ENCODE measurements at regions not wholly inside any gene's neighbourhood (a gene's known extent, or its start where the extent isn't known, plus 50 kb on each side); places are given as distances from the start of the nearest gene placed in this dataset.

GRCh38 chr18:72181241-72181764 lies 362.8 kb downstream of the CBLN2 start:
- no peaks in the 10 kb centered on the region for H3K36me3 ChIP-seq (ENCODE audit: control insufficient read depth, insufficient read depth, low read length)
- FAIRE-seq: no peak
- no peak for TF ChIP-seq CTCF (IDR thresholded peaks at IDR 0.05; ENCODE audit: insufficient read depth, low read length, severe bottlenecking)
- H3K4me3 ChIP-seq (ENCODE audit: low read depth, low read length): no peak overlapping the region
- H3K27me3 ChIP-seq (ENCODE audit: control insufficient read depth, insufficient read depth, low read length): no peaks in the 10 kb centered on the region
- DNase-seq (ENCODE audit: low read depth): peak; percentile 35

DNA sequence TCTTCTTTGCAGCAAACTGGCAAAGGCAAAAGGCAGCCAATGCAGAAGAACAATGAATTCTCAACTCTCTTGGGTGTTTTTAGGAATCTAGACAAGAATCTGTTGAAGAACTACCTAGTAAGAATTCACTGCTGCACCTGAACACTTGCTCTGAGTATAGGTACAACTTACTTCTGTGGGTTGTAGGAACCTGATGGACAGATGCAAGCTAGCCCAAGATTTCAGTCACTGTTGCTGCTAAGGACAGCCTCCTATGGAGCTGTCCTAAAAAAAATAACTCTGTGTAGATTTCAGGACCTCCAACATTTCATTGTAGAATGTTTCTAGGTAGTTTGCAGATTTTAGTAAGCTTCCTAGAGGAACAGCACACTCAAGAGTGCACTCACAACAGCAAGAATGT lies 363.5 kb downstream of the CBLN2 start:
- DNase-seq (ENCODE audit: low read depth) (no peak), FAIRE-seq (no peak)
- TF ChIP-seq CTCF (IDR thresholded peaks at IDR 0.05; ENCODE audit: insufficient read depth, low read length, severe bottlenecking): no peak
- Histone ChIP-seq H3K36me3 (ENCODE audit: control insufficient read depth, insufficient read depth, low read length) (no peaks in the 10 kb centered on the region), H3K4me3 (ENCODE audit: low read depth, low read length) (no peak overlapping the region), H3K27me3 (ENCODE audit: control insufficient read depth, insufficient read depth, low read length) (no peaks in the 10 kb centered on the region)

- no peak for TF ChIP-seq CTCF (IDR thresholded peaks at IDR 0.05; ENCODE audit: insufficient read depth, low read length, severe bottlenecking)
- H3K4me3 ChIP-seq (ENCODE audit: low read depth, low read length): no peak overlapping the region
- FAIRE-seq (no peak), DNase-seq (ENCODE audit: low read depth) (peak; percentile 18)
- H3K27me3 ChIP-seq (ENCODE audit: control insufficient read depth, insufficient read depth, low read length): no peaks in the 10 kb centered on the region
- H3K36me3 ChIP-seq (ENCODE audit: control insufficient read depth, insufficient read depth, low read length): no peaks in the 10 kb centered on the region
These were observed 369.0 kb downstream of the CBLN2 start for GRCh38 chr18:72174972-72175649.

GRCh38 chr18:72171596-72171995 lies 372.5 kb downstream of the CBLN2 start:
- Histone ChIP-seq H3K4me3 (ENCODE audit: low read depth, low read length) (no peak overlapping the region), H3K36me3 (ENCODE audit: control insufficient read depth, insufficient read depth, low read length) (no peaks in the 10 kb centered on the region), H3K27me3 (ENCODE audit: control insufficient read depth, insufficient read depth, low read length) (no peaks in the 10 kb centered on the region)
- no peak for TF ChIP-seq CTCF (IDR thresholded peaks at IDR 0.05; ENCODE audit: insufficient read depth, low read length, severe bottlenecking)
- FAIRE-seq (no peak), DNase-seq (ENCODE audit: low read depth) (no peak)

DNA sequence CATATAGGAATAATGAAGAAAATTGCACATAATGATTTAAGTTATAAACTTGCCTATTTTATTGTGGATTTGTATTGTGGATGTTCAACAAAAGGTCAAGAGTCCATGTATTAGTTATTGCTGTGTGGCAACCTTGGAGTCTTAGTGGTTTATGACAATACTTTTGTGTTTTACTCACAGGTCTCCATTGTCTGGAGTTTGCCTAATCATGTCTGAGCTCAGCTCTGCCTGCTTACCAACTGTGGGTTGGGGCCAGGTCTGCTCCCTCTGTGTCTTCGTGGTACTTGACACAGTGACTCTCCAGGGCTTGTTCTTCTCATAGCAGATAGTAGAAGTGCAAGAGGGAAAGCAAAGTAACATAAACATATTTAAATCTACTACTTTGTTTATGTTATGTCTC lies 382.5 kb downstream of the CBLN2 start:
- DNase-seq (ENCODE audit: low read depth) (peak; percentile 46), FAIRE-seq (no peak)
- Histone ChIP-seq H3K36me3 (ENCODE audit: control insufficient read depth, insufficient read depth, low read length) (no peaks in the 10 kb centered on the region), H3K4me3 (ENCODE audit: low read depth, low read length) (no peak overlapping the region), H3K27me3 (ENCODE audit: control insufficient read depth, insufficient read depth, low read length) (no peaks in the 10 kb centered on the region)
- no peak for TF ChIP-seq CTCF (IDR thresholded peaks at IDR 0.05; ENCODE audit: insufficient read depth, low read length, severe bottlenecking)
